ENCODE measurements at regions not wholly inside any gene's neighbourhood (a gene's known extent, or its start where the extent isn't known, plus 50 kb on each side); places are given as distances from the start of the nearest gene placed in this dataset.
"Not testable (repeated sequence)": the region's sequence is repeated elsewhere in the genome, so short reads cannot be mapped to it uniquely, and the experiment has no call there.

DNA sequence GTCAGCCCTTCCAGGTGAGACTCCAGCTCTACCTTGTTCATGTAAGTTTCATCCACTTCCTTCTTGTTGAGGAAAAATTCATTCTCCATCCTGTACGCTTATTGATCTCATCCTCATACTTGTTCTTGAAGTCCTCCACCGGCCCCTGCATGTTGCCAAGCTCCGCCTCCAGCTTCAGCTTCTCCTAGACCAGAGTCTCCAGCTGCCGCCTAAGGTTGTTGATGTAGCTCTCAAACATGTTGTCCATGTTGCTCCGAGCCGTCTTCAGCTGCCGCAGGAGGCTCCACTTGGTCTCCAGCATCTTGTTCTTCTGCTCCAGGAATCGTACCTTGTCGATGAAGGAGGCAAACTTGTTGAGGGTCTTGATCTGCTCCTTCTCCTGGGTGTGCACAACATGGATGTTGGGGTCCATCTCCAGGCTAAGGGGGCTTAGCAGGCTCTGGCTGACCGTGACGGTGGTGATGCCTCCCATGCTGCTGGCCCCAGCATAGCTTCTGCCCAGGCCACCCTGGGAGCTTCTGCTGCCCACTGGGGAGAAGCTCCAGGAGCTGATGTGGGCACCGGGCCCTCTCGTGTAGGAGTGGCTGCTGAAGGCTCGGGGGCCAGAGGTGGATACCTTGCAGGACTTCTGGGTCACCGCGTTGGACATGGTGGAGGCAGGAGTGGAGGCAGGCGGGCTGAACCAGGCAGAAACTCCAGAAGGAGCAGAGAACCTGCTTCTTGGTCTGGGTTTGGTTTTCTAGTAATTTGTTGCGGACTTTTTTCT is 422.6 kb upstream of the ARPP21 start:
- no peak for DNase-seq

DNA sequence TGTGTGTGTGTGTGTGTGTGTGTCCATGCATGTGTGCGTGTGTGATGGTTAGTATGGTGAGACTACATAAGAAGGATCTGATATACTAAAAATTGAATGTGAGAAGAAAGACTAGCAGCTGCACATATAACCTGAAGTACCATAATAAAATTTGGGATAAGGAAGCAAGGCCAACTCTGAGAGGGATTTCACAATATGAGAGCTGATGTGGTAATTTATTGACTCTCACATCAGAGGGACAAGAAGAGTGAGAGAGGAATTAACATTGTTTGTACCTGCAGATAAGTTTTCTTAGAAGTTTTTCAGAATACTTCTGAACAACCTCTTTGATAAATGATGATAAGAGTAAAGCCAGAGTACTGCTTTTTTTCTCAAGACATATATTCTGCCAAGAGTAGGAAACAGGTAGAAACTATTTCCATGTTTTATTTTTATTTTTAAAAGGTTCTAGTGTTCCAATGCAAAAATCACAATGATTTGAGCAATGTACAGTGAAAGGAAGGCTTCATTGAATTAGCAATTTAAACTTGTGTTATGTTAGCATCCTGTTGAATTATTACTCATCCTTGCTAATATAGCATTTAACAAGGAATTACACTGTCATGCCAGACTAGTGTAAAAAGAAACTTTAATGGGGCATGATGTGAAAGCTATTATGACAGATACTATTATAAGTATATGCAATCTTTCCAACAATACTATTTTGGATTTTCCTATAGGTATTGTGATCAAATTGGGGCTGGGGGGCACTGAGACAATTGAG is 415.5 kb upstream of the ARPP21 start:
- DNase-seq = no peak

- DNase-seq = no peak
Measured at GRCh38 chr3:35224565-35225295, 414.6 kb upstream of the ARPP21 start.

GRCh38 chr3:35241236-35241635 is 398.1 kb upstream of the ARPP21 start:
- DNase-seq = no peak

DNA sequence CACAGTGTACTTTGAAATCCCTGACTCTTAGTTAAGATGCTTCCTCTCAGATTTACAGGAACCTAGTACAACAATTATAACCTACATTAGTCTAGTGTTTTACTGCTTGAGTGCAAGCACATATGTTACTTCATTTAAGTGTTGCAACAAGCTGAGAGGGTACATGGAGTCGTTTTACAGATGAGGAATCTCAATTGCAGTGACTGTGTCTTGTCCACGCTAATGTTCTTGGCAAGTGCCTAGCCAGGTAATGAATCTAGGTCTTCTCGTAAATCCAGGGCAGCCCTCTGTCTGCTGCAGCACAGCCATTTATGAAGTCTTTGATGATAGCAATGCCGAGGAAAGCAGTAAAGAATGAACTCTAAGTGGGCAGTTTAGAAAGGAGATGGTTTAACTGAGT is 384.4 kb upstream of the ARPP21 start:
- DNase-seq = no peak

DNA sequence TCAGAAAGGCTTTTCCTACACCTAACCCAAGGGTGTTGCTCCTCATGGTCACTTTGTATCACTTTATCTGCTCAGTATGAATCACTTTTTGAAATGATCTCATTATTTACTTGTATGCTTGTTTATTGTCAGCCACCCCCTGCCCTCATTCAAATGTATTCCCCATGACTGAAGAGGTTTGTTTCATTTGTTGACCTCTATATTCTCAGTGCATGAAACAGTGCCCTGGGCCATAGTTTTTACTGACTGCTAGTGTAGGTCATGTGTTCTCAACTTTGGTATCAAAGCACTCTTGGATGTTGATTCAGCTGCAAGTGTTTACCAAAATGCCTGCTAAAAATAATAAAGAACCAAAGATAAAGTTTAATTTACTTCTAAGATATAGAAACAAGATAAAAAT is 381.7 kb upstream of the ARPP21 start:
- DNase-seq = peak; percentile 36

DNA sequence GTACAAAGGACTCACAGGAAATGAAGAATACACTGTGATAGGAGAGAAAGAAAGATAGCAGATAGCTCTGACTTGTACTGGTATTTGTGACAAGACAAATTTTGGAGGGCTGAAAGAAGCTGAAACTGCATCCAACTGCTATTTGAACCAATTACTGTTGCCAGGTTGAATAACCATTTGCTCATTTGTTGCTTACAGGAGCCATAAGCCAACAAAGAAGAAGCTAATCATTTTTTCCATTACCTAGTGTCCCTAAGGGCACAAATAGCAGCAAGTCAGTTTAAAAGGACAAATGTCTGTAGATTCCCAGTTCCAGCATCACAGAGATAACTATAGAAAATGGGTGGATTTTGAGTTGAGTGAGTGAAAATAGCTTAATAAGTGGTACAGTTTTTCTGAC is 376.9 kb upstream of the ARPP21 start:
- no peak for DNase-seq

DNA sequence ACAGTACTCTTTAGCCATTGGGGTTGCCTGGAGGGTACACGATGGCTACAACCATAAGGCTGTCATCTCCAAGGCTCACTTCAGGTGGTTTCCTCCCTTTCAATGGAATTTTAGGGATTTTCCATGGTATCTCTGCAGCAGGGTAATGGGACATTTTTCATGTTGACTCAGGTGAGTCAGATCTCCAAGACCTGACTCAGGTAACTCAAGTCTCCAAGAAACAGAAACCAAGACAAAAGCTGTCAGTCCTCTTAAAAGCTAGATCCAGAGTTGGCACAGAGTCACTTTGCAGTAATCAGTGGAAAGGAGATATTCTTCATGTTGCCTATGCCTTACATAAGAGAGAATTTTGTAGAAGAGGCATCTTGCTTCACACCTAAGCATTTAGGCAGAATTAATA is 375.8 kb upstream of the ARPP21 start:
- DNase-seq = peak; percentile 1

DNA sequence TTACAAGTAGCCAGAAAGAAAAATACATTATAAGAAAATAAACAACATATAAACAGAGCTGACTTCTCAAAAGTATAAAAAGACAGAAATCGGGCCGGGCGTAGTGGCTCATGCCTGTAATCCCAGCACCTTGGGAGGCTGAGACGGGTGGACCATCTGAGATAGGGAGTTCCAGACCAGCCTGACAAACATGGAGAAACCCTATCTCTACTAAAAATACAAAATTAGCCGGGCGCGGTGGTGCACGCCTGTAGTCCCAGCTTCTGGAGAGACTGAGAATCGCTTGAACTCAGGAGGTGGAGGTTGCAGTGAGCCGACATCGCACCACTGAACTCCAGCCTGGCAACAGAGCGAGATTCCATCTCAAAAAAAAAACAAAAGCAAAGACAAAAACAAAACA is 373.3 kb upstream of the ARPP21 start:
- DNase-seq = not testable (repeated sequence)

- DNase-seq = no peak
Measured at GRCh38 chr3:35275768-35276167, 363.6 kb upstream of the ARPP21 start.

GRCh38 chr3:35276568-35276967 is 362.8 kb upstream of the ARPP21 start:
- DNase-seq = no peak

GRCh38 chr3:35291471-35292236 is 347.7 kb upstream of the ARPP21 start:
- DNase-seq = peak; percentile 1

GRCh38 chr3:35292568-35292967 is 346.8 kb upstream of the ARPP21 start:
- DNase-seq = no peak

- DNase-seq = no peak
Measured at GRCh38 chr3:35295906-35296305, 343.4 kb upstream of the ARPP21 start.

DNA sequence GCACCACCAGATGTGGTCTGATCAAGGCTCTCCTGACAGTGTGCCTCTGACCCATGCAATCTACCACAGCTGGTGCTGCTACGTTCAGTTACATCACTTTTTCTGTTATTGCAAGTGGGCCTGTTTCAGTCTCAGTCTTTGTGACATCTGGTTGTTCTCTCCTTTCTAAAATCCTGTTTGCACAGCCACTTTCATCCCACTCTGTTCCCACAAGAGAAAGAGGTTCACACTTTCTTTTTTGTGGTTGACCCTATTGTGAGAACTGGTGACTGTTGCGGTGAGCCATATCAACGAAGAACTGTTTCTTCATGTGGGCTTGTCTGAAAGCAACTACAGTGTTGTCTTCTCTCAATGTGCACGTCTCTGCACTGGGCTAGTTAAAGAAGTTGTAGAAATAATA is 342.8 kb upstream of the ARPP21 start:
- DNase-seq = no peak

- not testable (repeated sequence) for DNase-seq
Measured at GRCh38 chr3:35296944-35297343, 342.4 kb upstream of the ARPP21 start.

GRCh38 chr3:35305406-35305805 is 333.9 kb upstream of the ARPP21 start:
- no peak for DNase-seq

DNA sequence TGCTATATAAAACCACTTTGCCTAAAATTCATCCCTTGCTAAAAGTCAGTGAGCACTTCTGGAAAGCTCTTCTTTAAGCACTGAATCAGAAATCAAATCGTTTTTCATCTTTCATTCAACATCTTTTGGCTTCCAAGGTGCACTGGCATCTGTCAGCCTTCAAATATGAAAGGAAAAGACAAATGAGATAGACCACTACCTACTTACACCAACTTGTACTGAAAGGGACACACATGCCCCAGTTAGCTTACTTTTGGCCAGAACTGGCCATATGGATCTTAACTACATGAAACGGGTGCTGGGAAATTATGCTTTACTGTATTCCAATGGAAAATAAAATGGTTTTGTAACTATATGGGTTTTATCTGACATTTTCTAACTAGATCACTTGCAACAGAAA is 332.0 kb upstream of the ARPP21 start:
- no peak for DNase-seq

GRCh38 chr3:35316841-35317240 is 322.5 kb upstream of the ARPP21 start:
- not testable (repeated sequence) for DNase-seq

- DNase-seq = no peak
Measured at GRCh38 chr3:35320646-35321407, 318.5 kb upstream of the ARPP21 start.

GRCh38 chr3:35322070-35322469 is 317.3 kb upstream of the ARPP21 start:
- no peak for DNase-seq

GRCh38 chr3:35335703-35336102 is 303.6 kb upstream of the ARPP21 start:
- DNase-seq = no peak

Data from DMS53 (cell line).